ENCODE measurements at regions not wholly inside any gene's neighbourhood (a gene's known extent, or its start where the extent isn't known, plus 50 kb on each side); places are given as distances from the start of the nearest gene placed in this dataset.

GRCh38 chr4:3869174-3869572, 103.0 kb downstream of the ADRA2C start:
- TF ChIP-seq, protein P1, sequence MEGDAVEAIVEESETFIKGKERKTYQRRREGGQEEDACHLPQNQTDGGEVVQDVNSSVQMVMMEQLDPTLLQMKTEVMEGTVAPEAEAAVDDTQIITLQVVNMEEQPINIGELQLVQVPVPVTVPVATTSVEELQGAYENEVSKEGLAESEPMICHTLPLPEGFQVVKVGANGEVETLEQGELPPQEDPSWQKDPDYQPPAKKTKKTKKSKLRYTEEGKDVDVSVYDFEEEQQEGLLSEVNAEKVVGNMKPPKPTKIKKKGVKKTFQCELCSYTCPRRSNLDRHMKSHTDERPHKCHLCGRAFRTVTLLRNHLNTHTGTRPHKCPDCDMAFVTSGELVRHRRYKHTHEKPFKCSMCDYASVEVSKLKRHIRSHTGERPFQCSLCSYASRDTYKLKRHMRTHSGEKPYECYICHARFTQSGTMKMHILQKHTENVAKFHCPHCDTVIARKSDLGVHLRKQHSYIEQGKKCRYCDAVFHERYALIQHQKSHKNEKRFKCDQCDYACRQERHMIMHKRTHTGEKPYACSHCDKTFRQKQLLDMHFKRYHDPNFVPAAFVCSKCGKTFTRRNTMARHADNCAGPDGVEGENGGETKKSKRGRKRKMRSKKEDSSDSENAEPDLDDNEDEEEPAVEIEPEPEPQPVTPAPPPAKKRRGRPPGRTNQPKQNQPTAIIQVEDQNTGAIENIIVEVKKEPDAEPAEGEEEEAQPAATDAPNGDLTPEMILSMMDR (IDR thresholded peaks at IDR 0.05; ENCODE audit: low read depth, low read length), result no peak
- no peak overlapping the region for H3K4me3 ChIP-seq (replicated peaks in 1 of 2; ENCODE audit: low read depth in 2 of 2, low read length in 2 of 2)
- DNase-seq (ENCODE audit: low read depth in 2 of 2), result no peak

DNA sequence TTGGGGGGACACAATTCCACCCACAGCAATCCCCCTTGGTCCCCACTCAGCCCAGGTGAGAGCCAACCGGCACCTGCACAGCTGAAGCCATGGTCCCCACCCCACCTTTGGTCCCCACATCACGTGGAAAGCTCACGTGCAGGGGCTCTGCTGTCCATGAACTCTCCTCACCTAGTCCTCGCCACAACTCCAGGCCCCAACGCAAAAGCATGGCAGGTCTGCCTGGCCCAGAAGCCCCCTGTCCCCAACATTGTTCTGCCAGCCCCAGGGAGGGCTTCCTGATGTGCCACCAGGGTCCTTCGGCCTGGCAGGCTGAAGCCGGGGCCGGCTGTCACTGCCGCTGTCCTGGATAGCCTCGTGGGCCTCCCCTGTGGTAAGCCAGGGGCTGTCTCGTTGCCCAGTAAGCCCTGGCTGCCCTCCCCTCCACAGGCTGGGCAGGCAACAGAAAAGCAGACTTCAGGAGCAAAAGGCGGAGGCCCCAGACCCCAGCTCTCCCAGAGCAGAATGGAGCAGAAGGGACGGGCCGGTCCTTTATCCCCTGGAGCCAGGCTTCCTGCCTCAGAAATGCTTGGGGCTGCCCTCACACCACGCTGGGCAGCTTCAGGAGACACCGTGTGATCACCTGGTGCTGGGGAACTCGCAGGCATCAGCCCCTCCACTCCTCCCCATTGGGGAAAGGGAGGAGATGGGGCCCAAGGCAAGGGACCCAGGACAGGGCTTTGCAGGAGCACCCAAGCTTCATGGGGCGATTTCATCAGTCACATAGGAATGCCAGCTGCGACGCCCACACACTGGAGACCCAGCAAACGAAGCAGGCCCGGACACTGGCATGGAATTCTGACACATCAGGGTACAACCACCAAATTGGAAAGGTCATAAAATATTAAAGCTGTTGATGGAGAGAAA, 103.7 kb downstream of the ADRA2C start:
- no peak for DNase-seq (ENCODE audit: low read depth in 2 of 2)
- TF ChIP-seq, protein P1 (IDR thresholded peaks at IDR 0.05; ENCODE audit: low read depth, low read length), result no peak
- no peak overlapping the region for H3K4me3 ChIP-seq (replicated peaks in 1 of 2; ENCODE audit: low read depth in 2 of 2, low read length in 2 of 2)

GRCh38 chr4:3870567-3870962, 104.4 kb downstream of the ADRA2C start:
- no peak overlapping the region for H3K4me3 ChIP-seq (replicated peaks in 1 of 2; ENCODE audit: low read depth in 2 of 2, low read length in 2 of 2)
- no peak for DNase-seq (ENCODE audit: low read depth in 2 of 2)
- TF ChIP-seq, protein P1 (IDR thresholded peaks at IDR 0.05; ENCODE audit: low read depth, low read length), result no peak

- no peak overlapping the region for H3K4me3 ChIP-seq (replicated peaks in 1 of 2; ENCODE audit: low read depth in 2 of 2, low read length in 2 of 2)
- TF ChIP-seq, protein P1 (IDR thresholded peaks at IDR 0.05; ENCODE audit: low read depth, low read length), result no peak
Measured at GRCh38 chr4:3871181-3871852, 105.1 kb downstream of the ADRA2C start.

DNA sequence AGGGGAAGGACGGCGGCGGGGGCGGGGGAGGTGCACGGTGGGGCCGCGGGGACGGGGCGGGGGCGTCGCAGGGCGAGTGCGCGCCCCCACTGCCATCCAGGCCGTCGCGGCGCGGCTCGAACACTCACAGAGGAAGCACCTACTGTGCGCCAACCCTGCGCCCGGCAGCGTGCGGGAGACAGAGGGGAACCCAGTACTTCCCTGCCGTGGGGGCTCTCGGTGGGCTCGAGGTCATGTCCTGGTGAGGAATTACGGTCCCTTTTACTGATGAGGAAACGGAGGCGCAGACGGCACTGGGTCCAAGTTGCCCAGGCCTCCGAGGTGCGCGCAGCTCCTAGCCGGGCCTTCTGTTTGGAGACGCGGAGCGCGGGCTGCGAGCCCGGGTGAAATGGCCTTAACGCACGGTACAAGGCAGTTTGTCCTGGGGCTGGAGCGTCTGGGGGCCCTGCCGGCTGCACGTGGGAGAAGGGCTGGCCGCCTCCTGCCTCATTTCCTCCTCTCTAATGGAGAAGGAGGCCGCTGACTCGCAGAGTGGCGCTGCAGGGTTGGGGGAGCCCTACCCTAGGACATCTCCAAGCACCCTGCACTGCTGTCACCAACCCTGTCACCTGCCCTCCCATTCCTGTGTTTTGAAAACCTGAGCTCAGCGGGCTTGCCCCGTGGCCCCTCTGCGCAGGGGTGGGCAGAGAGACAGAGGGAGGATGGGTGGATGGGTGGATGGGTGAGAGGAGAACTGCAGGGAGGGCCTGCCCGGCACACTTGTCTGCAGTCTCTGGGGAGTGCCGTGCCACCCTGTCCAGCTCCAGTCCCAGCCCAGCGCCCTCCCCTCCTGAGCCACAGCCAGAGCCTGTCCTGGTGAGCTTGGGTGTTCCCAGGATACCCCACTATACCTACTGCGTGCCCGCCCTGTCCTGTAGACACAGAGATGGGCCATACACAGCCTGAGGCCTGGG, 106.0 kb downstream of the ADRA2C start:
- H3K4me3 ChIP-seq (replicated peaks in 1 of 2; ENCODE audit: low read depth in 2 of 2, low read length in 2 of 2), result no peak overlapping the region
- DNase-seq (ENCODE audit: low read depth in 2 of 2), result no peak
- TF ChIP-seq, protein P1 (IDR thresholded peaks at IDR 0.05; ENCODE audit: low read depth, low read length), result no peak

More at GRCh38 chr4:3871181-3871852, 105.1 kb downstream of the ADRA2C start:
- DNase-seq (ENCODE audit: low read depth in 2 of 2), result no peak

GRCh38 chr4:3872834-3873313, 106.7 kb downstream of the ADRA2C start:
- no peak for DNase-seq (ENCODE audit: low read depth in 2 of 2)
- H3K4me3 ChIP-seq (replicated peaks in 1 of 2; ENCODE audit: low read depth in 2 of 2, low read length in 2 of 2), result no peak overlapping the region
- TF ChIP-seq, protein P1 (IDR thresholded peaks at IDR 0.05; ENCODE audit: low read depth, low read length), result no peak
